NAMALWA (cell line): ENCODE measurements at regions not wholly inside any gene's neighbourhood (a gene's known extent, or its start where the extent isn't known, plus 50 kb on each side); places are given as distances from the start of the nearest gene placed in this dataset.

ENCODE experiments used
- DNase-seq: peaks from one replicate; pipeline ENCODE4 v3.0.0-alpha.2; 2015; ENCODE audit warnings: low spot score

- no peak for DNase-seq
Observed at GRCh38 chr20:9919271-9920014, 80.6 kb upstream of the PAK5 start.

DNA sequence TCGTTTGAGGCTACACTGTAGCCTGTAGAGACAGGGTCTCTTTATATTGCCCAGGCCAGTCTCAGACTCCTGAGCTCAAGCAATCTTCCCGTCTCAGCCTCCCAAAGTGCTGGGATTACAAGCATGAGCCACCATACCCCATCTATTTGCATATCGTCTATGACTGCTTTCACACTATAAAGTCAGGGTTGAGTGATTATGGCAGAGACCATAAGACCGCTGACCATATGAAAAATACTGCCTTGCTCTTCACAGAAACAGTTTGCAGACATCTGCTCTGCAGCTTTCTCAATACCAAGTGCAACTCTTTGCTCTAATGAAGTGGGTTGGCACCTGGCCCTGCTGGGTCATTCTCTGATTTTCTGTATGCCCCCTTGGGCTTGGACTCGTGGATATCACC lies 79.5 kb upstream of the PAK5 start:
- no peak for DNase-seq

DNA sequence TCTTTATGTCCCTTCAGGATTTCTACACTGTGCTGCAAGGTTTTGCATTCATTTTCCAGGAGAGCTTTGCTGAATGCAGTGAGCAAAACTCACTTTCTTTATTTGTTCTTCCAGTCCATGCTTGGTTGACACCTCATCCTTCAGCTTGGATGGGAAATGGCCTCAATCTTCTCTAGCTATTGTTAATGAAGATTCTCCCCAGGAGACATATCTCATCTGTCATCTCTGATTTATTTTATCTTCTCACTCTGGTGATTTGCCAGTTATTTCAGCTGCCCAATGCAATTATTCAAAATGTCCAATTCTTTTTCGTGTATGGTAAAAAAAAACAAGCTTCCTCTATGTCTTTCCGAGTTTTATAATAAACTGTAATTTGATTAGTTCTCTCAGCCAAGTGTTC lies 77.9 kb upstream of the PAK5 start:
- DNase-seq, result no peak

DNA sequence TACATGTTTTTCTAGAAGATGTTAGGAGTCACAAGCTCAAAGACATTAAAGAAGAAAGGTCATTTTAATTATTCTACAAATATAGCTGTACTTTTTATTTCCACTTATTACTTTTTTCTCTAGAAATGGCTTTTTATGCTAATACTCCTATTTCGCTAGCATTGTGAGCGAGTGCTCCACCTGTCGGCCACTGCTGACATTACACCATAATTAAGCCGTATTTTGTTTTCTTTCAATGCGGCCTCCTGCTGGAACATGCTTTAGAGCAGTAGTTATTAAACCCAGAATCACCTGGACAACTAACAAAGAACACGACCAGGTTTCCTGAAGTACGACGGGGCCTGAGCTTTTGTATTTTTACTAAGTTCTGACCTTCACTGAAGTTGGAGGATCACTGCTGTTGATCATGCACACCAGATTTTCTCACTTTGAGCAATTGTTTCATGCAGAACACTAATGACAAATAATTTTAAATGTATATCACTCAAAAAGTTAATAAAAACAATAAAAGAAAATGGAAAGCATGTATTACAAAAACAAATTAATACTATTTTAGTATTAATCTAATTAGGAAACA lies 74.1 kb upstream of the PAK5 start:
- peak; percentile 70 for DNase-seq

DNA sequence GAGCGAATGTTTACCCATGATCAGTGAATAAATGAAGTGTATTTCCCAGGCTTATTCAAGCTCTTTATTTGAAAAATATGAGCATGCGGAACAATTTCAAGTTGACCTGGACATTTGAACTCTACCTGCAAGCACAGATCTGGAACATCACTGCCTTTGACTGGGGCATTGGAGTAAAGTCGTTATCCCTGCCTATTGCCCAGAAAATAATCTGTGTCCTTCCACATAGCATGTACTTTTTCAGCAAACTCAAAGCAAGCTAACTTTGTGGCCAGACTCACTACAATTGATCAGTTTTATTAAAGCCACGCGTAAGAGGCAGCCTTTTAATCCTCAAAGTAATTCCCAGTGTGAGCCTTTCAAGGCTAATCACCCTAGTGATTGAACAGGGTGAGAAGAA lies 73.4 kb upstream of the PAK5 start:
- no peak for DNase-seq

- no peak for DNase-seq
Observed at GRCh38 chr20:9911519-9911918, 72.6 kb upstream of the PAK5 start.

DNA sequence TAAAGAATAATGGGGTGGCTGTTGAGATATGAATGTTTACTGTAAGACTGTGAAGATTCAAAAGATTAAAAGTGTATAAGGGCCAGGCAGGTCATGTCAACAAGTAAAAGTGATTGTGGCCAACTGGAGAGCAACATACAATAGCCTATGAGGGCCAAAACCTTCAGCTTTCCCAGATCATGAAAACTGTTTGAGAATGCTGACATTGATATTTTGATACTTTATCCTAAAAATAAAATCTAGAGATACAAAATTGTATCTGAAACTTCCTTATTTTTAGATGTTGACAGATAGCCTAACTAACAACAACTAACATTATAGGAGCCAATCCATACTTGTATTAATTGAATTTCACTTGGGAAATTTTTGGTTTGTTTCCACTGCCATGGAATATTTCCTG lies 70.3 kb upstream of the PAK5 start:
- DNase-seq, result no peak

DNA sequence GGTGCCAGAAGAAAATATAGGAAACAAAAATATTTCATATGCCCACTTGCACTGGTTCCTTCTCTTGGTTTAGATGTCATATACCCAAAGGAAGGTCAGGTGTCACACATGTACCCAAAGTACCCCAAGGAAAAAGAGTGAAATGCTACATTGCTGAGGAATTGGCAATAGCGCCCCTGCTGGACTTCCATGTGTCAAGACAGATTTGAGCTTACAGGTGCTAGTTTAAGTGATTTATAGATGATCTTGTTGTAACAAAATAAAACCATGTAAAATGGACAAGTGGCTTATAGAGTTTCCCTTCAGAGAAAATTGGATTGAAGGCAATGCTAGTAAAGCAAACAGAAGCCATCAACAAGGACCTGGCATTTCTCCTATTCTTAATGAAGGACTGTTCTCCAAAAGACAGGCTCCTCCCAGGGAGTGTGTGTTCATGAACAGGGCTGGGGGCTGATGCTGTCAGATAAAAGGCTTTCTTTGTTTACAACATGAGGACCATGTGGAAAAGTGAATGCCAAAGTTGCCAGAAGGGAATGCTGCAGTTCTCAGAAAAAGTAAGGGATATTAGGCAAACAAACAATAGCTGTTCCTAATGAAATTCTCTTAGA lies 64.3 kb upstream of the PAK5 start:
- peak; percentile 48 for DNase-seq

DNA sequence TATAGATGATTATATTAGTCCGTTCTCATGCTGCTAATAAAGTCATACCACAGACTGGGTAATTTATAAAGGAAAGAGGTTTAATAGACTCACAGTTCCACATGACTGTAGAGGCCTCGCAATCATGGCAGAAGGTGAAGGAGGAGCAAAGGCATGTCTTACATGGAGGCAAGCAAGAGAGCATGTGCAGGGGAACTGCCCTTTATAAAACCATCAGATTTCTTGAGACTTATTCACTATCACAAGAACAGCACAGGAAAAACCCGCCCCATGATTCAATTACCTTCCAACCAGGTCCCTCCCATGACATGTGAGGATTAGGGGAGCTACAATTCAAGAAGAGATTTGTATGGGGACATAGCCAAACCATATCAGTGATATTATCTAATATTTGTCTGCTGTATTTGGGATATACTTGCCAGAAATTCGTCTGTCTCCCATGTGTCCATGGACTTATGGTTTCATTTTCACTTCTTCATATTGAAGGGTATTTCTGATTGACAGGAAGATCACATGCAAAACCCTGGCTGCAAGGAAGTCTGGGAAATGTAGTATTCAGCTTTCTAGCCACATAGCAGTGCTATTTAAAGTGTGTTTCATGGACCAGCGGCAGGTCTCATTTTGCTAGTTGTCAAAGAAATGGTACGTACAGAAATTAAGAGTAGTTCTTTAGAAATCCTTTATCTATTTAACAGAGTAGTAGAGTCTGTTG lies 50.5 kb upstream of the PAK5 start:
- DNase-seq, result peak; percentile 68
